NOMO-1 (cell line): ENCODE measurements at regions not wholly inside any gene's neighbourhood (a gene's known extent, or its start where the extent isn't known, plus 50 kb on each side); places are given as distances from the start of the nearest gene placed in this dataset.
"Not testable (repeated sequence)": the region's sequence is repeated elsewhere in the genome, so short reads cannot be mapped to it uniquely, and the experiment has no call there.

ENCODE experiments used
- DNase-seq, 2 experiments: peaks; one replicate each; lab custom pipeline; 2025; ENCODE audit not compliant: unreplicated experiment in 2 of 2; lab: John Stamatoyannopoulos, UW

DNA sequence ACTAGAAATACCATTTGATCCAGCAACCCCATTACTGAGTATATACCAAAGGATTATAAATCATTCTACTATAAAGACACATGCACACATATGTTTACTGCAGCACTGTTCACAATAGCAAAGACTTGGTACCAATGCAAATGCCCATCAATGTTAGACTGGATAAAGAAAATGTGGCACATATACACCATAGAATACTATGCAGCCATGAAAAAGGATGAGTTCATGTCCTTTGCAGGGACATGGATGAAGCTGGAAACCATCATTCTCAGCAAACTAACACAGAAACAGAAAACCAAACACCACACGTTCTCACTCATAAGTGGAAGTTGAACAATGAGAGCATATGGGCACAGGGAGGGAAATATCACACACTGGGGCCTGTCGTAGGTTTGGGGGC is 106.0 kb downstream of the SPATA18 start:
- DNase-seq = not testable (repeated sequence)

DNA sequence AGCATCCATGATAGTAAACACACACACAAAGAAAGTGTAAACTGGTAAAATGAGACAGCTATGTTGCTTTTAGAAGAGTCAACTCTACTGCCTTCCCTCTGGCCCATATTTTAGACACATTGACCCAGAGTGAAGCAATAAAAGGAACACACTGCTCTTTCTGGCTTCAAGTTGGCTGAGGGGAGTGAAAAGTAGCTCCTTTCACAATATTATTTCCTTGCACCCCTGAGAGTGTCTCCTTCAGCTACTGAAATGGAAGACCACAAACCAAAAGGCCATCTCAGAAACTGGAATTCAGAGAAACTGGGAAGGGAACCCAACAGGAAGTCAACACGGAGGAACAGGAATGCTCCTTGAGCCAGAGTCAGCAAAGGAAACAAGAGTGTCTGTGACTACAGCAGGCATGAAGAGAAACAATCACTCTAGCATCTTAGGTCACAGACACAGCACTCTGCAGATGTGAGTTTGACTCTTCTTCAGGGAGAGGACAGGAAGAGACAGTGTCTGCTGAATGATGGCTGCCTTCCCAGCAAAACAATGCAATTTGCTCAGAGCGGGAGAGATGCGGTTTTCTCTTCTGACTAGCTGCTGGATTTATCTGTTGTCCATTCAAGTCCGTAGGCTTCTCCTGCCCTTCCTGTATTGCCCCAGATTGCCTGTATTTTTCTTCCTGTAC is 106.7 kb downstream of the SPATA18 start:
- no peak for DNase-seq

DNA sequence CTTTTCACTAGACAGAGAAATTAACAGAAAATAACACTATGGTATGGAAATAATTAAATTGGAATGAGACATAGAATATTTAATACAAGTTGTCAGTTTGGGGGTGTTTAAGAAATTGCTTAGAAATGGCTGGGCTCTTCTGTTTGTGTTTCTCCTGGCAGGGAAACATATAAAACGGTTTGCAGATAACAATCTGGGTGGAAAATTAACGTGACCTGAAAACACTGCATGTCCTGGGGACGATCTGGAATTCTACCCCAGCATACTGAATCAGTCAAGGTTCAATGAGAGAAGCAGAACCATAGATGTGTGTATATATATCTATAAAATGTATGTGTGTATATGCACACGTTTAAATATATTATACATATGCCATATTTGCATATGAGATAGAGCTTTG is 109.8 kb downstream of the SPATA18 start:
- DNase-seq = no peak

GRCh38 chr4:52164116-52164515 is 113.0 kb downstream of the SPATA18 start:
- DNase-seq = no peak

- DNase-seq = no peak
These were observed 121.1 kb downstream of the SPATA18 start for GRCh38 chr4:52172166-52172565.

- DNase-seq = no peak
These were observed 122.5 kb downstream of the SPATA18 start for GRCh38 chr4:52173470-52174045.

- no peak for DNase-seq
These were observed 136.5 kb downstream of the SPATA18 start for GRCh38 chr4:52187603-52188002.

GRCh38 chr4:52192001-52192400 is 140.9 kb downstream of the SPATA18 start:
- DNase-seq = no peak

DNA sequence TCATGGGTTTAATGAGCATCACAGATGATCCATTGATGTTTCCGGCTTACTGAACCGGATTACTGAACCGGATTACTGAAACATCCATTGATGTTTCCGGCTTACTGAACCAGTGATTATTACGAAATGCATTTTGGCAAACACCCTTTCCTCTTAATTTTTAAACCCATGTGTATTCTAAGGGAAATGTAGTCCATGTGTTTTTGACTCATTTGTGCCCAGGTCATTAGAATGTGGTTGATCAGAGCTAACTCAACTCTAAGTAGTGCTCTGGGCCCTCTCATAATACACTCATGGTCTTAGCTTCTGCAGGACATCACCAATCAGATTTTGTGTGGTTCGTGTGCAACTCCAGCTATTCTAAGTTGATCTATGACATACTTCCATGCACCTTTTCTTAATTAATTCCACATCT is 141.6 kb downstream of the SPATA18 start:
- no peak for DNase-seq

GRCh38 chr4:52195869-52196268 is 144.8 kb downstream of the SPATA18 start:
- no peak for DNase-seq

GRCh38 chr4:52196606-52197130 is 145.6 kb downstream of the SPATA18 start:
- no peak for DNase-seq

DNA sequence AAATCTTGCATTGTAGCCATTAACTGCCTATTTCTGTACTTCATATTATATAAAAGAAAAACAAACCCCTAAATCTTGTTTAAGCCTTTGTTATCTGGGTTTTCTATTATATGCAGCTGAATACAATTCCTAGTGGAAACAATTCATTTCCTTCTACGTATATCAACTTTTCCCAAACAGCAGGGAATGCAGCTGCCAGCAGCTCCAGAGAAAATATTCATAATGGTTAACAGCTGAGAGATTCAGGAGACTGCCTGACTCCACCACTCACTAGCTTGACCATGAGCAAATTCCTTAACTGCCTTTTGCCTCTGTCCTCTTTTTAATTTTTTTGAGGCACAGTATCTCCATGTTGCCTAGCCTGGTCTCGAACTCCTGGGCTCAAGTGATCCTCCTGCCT is 146.2 kb downstream of the SPATA18 start:
- no peak for DNase-seq

DNA sequence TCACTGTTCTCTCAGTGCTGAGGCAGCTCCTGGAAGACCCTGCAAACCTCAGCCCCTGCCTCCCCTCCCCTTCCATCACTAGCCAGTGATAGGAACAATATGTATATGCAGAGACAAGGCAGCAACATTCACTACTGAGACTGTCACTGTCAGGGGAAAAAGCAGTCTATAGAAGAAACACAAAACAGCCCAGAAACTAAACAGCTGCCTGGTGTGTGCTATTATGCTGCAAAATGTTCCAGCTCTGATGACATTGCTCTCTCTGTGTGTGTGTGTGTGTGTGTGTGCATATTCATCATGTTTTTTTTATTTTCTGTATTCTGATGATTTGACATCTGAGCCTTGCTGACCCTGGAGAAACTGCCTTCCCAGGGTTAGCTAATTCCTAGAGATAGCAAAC is 147.2 kb downstream of the SPATA18 start:
- DNase-seq = no peak

DNA sequence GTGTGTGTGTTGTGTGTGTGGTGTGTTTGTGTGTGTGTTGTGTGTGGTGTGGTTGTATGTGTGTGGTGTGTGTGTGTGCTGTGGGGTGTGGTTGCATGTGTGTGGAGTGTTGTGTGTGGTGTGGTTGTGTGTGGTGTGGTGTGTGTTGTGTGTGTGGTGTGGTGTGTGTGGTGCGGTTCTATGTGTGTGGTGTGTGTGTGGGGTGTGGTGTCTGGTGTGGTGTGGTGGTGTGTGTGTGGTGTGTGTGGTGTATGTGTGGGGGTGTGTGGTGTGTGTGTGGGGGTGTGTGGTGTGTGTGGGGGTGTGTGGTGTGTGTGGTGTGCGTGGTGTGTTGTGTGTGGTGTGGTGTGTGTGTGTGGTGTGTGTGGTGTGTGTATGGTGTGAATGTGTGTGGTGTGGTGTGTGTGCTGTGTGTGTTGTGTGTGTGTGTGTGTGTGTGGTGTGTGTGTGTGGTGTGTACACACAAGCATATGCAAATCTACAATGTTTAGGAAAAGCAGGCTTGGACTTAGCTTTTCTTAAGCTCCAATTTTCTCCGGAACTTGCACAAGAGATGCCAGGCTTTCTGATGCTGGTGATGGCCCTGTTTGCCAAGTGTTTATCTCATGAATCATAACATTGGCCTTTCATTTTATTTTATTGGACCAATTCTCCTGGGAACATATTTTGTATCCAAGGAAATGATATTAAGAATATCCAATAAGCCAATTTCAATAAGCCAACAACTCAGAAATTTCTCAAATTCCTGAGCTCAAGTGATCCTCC is 148.7 kb downstream of the SPATA18 start:
- DNase-seq = no peak

GRCh38 chr4:52200339-52200725 is 149.2 kb downstream of the SPATA18 start:
- no peak for DNase-seq

DNA sequence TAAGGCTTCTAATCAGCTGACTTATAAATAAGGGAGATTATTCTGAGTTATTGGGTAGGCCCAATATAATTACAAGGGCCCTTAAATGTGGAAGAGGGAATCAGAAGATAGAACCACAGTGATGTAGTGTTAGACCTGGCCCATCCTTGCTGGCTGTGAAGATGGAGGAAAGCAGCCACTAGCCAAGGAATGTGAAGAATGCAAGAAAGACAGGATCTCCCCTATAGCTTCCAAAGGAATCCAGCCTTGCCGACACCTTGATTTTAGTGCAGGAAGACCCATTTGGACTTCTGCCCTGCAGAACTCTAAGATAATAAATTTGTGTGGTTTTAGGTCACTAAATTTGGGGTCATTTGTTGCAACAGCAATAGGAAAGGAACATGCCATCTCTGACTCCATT is 150.6 kb downstream of the SPATA18 start:
- DNase-seq = no peak

DNA sequence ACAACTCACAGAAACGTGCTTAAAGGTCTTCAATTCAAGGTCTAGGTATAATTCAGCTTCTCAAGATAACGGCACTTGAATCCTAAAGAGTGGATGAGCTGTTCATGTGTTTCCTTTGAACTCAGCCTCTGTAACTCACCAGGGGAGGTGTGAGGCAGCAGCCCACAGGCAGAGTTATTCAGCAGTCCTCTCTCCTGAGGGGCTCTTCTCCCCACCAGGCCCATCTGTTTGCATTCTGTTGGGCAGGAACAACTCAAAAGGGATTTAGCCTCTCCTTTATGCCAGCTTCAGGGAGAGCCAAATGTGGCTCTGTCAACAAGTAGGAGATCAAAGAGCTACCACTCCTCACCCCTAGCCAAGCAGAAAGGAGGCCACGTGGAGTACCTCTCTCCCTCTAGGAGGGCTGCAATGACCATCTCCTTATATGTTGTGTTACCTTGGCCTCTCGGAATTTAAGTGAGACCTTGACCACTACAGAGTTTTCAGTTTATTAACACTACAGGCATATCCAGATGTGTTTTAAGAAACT is 151.2 kb downstream of the SPATA18 start:
- no peak for DNase-seq

DNA sequence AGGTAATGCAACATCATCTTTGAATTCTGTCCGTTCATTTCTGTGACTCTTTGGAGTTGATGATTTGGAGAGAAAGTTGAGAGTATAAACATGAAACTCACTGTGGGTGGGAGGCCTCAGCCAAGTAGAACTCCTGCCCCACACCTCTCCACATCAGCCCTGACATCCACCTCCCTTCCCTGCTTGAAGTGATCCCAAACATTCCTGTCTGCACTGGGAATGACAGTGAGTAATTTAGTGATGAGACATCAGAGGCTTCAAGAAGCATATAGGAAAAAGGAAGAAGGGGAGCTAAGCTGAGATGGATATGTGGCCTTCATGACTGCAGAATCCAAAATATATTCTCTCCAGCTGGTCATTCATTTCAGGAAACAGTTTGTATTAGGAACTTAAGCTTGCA is 151.8 kb downstream of the SPATA18 start:
- DNase-seq = no peak

- no peak for DNase-seq
These were observed 152.2 kb downstream of the SPATA18 start for GRCh38 chr4:52203351-52203750.

- DNase-seq = no peak
These were observed 153.8 kb downstream of the SPATA18 start for GRCh38 chr4:52204921-52205320.

- not testable (repeated sequence) for DNase-seq
These were observed 156.0 kb downstream of the SPATA18 start for GRCh38 chr4:52207146-52207545.

DNA sequence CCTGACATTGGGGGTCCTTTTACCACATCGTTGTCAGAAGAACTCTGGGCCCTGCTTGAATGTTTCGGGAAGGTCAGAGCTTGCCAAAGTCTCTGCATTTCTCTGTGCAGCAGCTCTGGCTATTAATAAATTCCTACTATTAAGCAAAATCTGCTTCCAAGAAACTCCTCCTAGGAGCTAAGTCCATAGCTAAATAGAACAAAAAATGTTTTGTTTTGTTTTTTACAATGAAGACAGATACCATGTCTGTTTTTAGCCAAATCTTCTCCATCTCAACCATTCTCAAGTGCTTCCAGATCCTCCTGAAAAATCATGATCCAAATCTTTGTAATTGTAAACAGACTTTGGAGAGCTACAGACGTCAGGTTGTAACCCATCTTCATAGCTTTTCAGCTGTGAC is 161.6 kb downstream of the SPATA18 start:
- no peak for DNase-seq
